ENCODE measurements at regions not wholly inside any gene's neighbourhood (a gene's known extent, or its start where the extent isn't known, plus 50 kb on each side); places are given as distances from the start of the nearest gene placed in this dataset.

DNA sequence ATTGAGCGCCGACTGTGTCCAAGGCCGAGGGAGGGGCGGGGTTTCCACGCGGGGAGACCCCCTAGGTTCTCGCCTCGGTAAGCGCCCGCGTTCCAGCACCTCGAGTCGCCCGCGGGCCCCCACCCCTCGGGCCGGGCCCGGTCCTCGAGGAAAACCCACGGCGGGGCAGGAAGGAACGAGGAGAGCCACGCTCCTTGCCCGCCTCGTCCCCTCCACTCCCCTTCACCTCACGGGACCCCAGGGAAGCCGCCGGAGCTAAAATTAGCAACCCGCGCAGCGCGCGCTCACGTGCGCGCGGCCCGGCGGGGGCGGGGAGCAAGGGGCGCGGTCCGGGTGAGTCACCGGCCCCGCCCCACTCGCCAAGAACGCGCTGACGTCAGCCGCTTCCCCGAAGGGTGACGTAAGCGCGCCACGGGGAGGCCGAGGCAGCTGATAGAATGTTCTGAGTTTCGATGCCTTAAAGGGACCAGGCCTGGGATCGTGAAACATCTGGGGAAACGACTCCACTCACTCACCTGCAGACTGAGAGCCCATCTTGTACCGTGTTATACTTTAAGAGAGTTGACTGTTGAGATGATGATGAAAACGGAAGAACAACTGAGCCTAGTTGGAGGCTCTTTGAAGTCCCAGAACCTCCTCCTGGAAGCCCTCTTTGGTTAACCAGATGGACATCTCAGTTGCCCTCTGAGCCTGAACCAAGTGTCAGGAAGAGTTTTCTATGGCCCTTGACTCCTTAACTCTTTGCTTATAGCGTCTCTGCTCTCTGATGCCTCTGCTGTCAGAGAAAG is 49.7 kb upstream of the ATF3 start:
- peak; percentile 85 for DNase-seq (ENCODE audit: low spot score)
